ENCODE measurements at regions not wholly inside any gene's neighbourhood (a gene's known extent, or its start where the extent isn't known, plus 50 kb on each side); places are given as distances from the start of the nearest gene placed in this dataset.
"Not testable (repeated sequence)": the region's sequence is repeated elsewhere in the genome, so short reads cannot be mapped to it uniquely, and the experiment has no call there.

- no peak for DNase-seq (ENCODE audit: low spot score)
These were observed 309.6 kb upstream of the CNTNAP5 start for GRCh38 chr2:123715467-123715982.

- no peak for DNase-seq (ENCODE audit: low spot score)
These were observed 307.3 kb upstream of the CNTNAP5 start for GRCh38 chr2:123717636-123718334.

- no peak for DNase-seq (ENCODE audit: low spot score)
These were observed 304.3 kb upstream of the CNTNAP5 start for GRCh38 chr2:123720760-123721159.

GRCh38 chr2:123723706-123724105 lies 301.4 kb upstream of the CNTNAP5 start:
- DNase-seq (ENCODE audit: low spot score) = no peak

GRCh38 chr2:123732563-123732962 lies 292.5 kb upstream of the CNTNAP5 start:
- peak; percentile 1 for DNase-seq (ENCODE audit: low spot score)

GRCh38 chr2:123737371-123737770 lies 287.7 kb upstream of the CNTNAP5 start:
- DNase-seq (ENCODE audit: low spot score) = no peak

- peak; percentile 1 for DNase-seq (ENCODE audit: low spot score)
These were observed 286.4 kb upstream of the CNTNAP5 start for GRCh38 chr2:123738643-123739042.

GRCh38 chr2:123746006-123746405 lies 279.1 kb upstream of the CNTNAP5 start:
- DNase-seq (ENCODE audit: low spot score) = no peak

- DNase-seq (ENCODE audit: low spot score) = no peak
These were observed 277.8 kb upstream of the CNTNAP5 start for GRCh38 chr2:123747326-123747725.

GRCh38 chr2:123762221-123762620 lies 262.9 kb upstream of the CNTNAP5 start:
- no peak for DNase-seq (ENCODE audit: low spot score)

GRCh38 chr2:123768233-123768632 lies 256.9 kb upstream of the CNTNAP5 start:
- no peak for DNase-seq (ENCODE audit: low spot score)

- DNase-seq (ENCODE audit: low spot score) = no peak
These were observed 256.1 kb upstream of the CNTNAP5 start for GRCh38 chr2:123769001-123769400.

GRCh38 chr2:123770996-123771720 lies 253.9 kb upstream of the CNTNAP5 start:
- no peak for DNase-seq (ENCODE audit: low spot score)

GRCh38 chr2:123771928-123772632 lies 253.0 kb upstream of the CNTNAP5 start:
- DNase-seq (ENCODE audit: low spot score) = no peak

GRCh38 chr2:123777116-123777515 lies 248.0 kb upstream of the CNTNAP5 start:
- no peak for DNase-seq (ENCODE audit: low spot score)

- DNase-seq (ENCODE audit: low spot score) = no peak
These were observed 241.9 kb upstream of the CNTNAP5 start for GRCh38 chr2:123783164-123783563.

GRCh38 chr2:123785332-123785731 lies 239.8 kb upstream of the CNTNAP5 start:
- no peak for DNase-seq (ENCODE audit: low spot score)

GRCh38 chr2:123791207-123791606 lies 233.9 kb upstream of the CNTNAP5 start:
- DNase-seq (ENCODE audit: low spot score) = no peak

GRCh38 chr2:123791684-123792083 lies 233.4 kb upstream of the CNTNAP5 start:
- no peak for DNase-seq (ENCODE audit: low spot score)

GRCh38 chr2:123804126-123804525 lies 221.0 kb upstream of the CNTNAP5 start:
- DNase-seq (ENCODE audit: low spot score) = not testable (repeated sequence)

GRCh38 chr2:123805746-123806145 lies 219.3 kb upstream of the CNTNAP5 start:
- not testable (repeated sequence) for DNase-seq (ENCODE audit: low spot score)

GRCh38 chr2:123808243-123808642 lies 216.8 kb upstream of the CNTNAP5 start:
- DNase-seq (ENCODE audit: low spot score) = no peak

GRCh38 chr2:123811846-123812245 lies 213.2 kb upstream of the CNTNAP5 start:
- DNase-seq (ENCODE audit: low spot score) = no peak
